Heart right ventricle (tissue), 16 donors: ENCODE measurements at regions not wholly inside any gene's neighbourhood (a gene's known extent, or its start where the extent isn't known, plus 50 kb on each side); places are given as distances from the start of the nearest gene placed in this dataset.
"Not testable (repeated sequence)": the region's sequence is repeated elsewhere in the genome, so short reads cannot be mapped to it uniquely, and the experiment has no call there.

ENCODE experiments used
- ATAC-seq, 8 donors: fragments of 200-7000 bp; cut with Tn5 transposase; one replicate each; pipeline ENCODE4 v1.9.1; 2020; ENCODE audit warnings: mild to moderate bottlenecking in 8 of 8, moderate library complexity in 8 of 8, moderate number of reproducible peaks in 1 of 8
- DNase-seq, 2 donors: peaks; one replicate each; pipeline ENCODE4 v3.0.0-alpha.2; 2020
- H3K27ac ChIP-seq, 10 donors: fragments of 200-600 bp; sonication (generic) in 2 of 10; one replicate each; pipeline versions ENCODE4 v1.5.0 to v1.8.0; 2020 to 2022; ENCODE audit warnings: mild to moderate bottlenecking in 3 of 10
- H3K27me3 ChIP-seq, 7 donors: fragments of 200-600 bp; one replicate each; pipeline ENCODE4 v1.8.0; 2021 to 2022; ENCODE audit warnings: mild to moderate bottlenecking in 2 of 7
- H3K36me3 ChIP-seq, 9 donors: fragments of 200-600 bp; sonication (generic) in 1 of 9; one replicate each; pipeline versions ENCODE4 v1.5.0 to v1.8.0; 2020 to 2022; ENCODE audit warnings: mild to moderate bottlenecking in 2 of 9
- H3K4me1 ChIP-seq, 9 donors: fragments of 200-600 bp; sonication (generic) in 1 of 9; one replicate each; pipeline versions ENCODE4 v1.5.0 to v1.8.0; 2020 to 2022; ENCODE audit warnings: mild to moderate bottlenecking in 4 of 9
- H3K4me3 ChIP-seq, 10 donors: fragments of 200-600 bp; sonication (generic) in 2 of 10; one replicate each; pipeline versions ENCODE4 v1.5.0 to v1.8.0; 2020 to 2022; ENCODE audit warnings: mild to moderate bottlenecking in 7 of 10, moderate library complexity in 2 of 10
- H3K9me3 ChIP-seq, 11 donors: fragments of 200-600 bp in 10 of 11; sonication (generic) in 2 of 11; one replicate each; pipeline versions ENCODE4 v1.5.0 to v1.8.0; 2013 to 2022; ENCODE audit warnings: mild to moderate bottlenecking in 2 of 11, control low read depth in 1 of 11, moderate library complexity in 1 of 11
- CTCF ChIP-seq, 9 donors: fragments of 200-600 bp; sonication (generic) in 2 of 9; IDR thresholded peaks; one replicate each; pipeline versions ENCODE4 v1.5.0 to v1.8.0; 2021 to 2022; ENCODE audit warnings: antibody characterized with exemption in 9 of 9, mild to moderate bottlenecking in 5 of 9, moderate library complexity in 1 of 9
- WGBS, 2 donors: extraction: QIAGEN DNeasy Blood & Tissue Kit; methylation state at CpG; one replicate each; pipeline ENCODE4 v1.1.7; 2013; ENCODE audit warnings: inconsistent platforms in 1 of 2; 5-methylcytosine and 5-hydroxymethylcytosine counted together
- intact Hi-C, 10 donors: fragments of 100-400 bp; cut with DNase I; formaldehyde crosslinking; loops; one replicate each; pipeline versions ENCODE4 v1.11.1 to v1.14.2; 2022
- donor health status: Arrhythmogenic right ventricular cardiomyopathy.
- donor health status: ischemic (EF 13 %, LVEDD 7.1; RV severe dilation, severe dysfunction).
- donor health status: healthy with polysubstance abuse.
- donor health status: DM: no; HTN: yes; CAD: no.
- donor health status: DM: no; HTN: no; CAD: no.
- donor health status: ischemic (EF 25% LVEDD 6.9; RV normal size, moderate dysfunction).
- donor health status: ischemic (EF 25% LVEDD 5.7; RV mildly dilated, moderate dysfunction).
- donor health status: healthy.
- donor health status: DM: yes; HTN: yes; CAD: no.
- donor health status: Ischemic cardiomyopathy.
- donor health status: ischemic (EF 35%, LVEDD 5.7; RV mildly dilated, moderate dysfunction).
- donor health status: nonischemic (EF 11% LVEDD 7.7; RV severe dilation, severe dysfunction).
- donor health status: DM: yes; HTN: yes; CAD: no.
- donor health status: PGD.
- donor health status: ischemic (EF 29% LVEDD 5.4; RV normal size, mild dysfunction).
- donor health status: nonischemic (EF 23%, LVEDD 6.1; RV moderate dilation, normal function).

- no peak for TF ChIP-seq CTCF (IDR thresholded peaks at IDR 0.05)
- no peak overlapping the region for H3K27ac ChIP-seq
- ATAC-seq (no peak), DNase-seq (no peak)
- intact Hi-C loops = loop anchor here in 1 of 10 donors (1.0 kb wide), 1 partner anchor 8 kb away; no protein-coding TSS in a partner anchor
- H3K27me3 ChIP-seq = peaks cover 0 to 8% (median 0%) of the 10 kb centered on the region in 7 donors
- no peak overlapping the region for H3K4me3 ChIP-seq
- H3K9me3 ChIP-seq = no peaks in the 10 kb centered on the region
- 53 to 58% methylated on average over 3 of the region's 3 CpGs for WGBS, 2 donors
- H3K4me1 ChIP-seq = no peaks in the 10 kb centered on the region
- no peaks in the 10 kb centered on the region for H3K36me3 ChIP-seq
Observed at GRCh38 chr3:160098926-160099626, 110.4 kb downstream of the IL12A start.

- no peak for ATAC-seq
- TF ChIP-seq CTCF (IDR thresholded peaks at IDR 0.05) = no peak
Observed at GRCh38 chr3:160099834-160100233, 111.2 kb downstream of the IL12A start.

GRCh38 chr3:160100610-160101009 is 112.0 kb downstream of the IL12A start:
- peaks cover 0 to 8% (median 0%) of the 10 kb centered on the region in 7 donors for H3K27me3 ChIP-seq
- WGBS, 2 donors = 96 to 97% methylated on average over 40 of the region's 40 CpGs
- H3K27ac ChIP-seq = no peak overlapping the region
- DNase-seq (no peak), ATAC-seq (no peak)
- intact Hi-C loops = no loop called here
- H3K9me3 ChIP-seq = no peaks in the 10 kb centered on the region
- no peaks in the 10 kb centered on the region for H3K36me3 ChIP-seq
- no peak overlapping the region for H3K4me3 ChIP-seq
- H3K4me1 ChIP-seq = no peaks in the 10 kb centered on the region
- TF ChIP-seq CTCF (IDR thresholded peaks at IDR 0.05) = no peak

More at GRCh38 chr3:160099834-160100233, 111.2 kb downstream of the IL12A start:
- H3K27me3 ChIP-seq = peaks cover 0 to 8% (median 0%) of the 10 kb centered on the region in 7 donors
- no peaks in the 10 kb centered on the region for H3K36me3 ChIP-seq
- H3K4me3 ChIP-seq = no peak overlapping the region
- no peaks in the 10 kb centered on the region for H3K4me1 ChIP-seq
- intact Hi-C loops = no loop called here
- no peaks in the 10 kb centered on the region for H3K9me3 ChIP-seq
- no peak overlapping the region for H3K27ac ChIP-seq
- no peak for DNase-seq
- 77 to 83% methylated on average over 5 of the region's 5 CpGs for WGBS, 2 donors

GRCh38 chr3:160102001-160102400 is 113.4 kb downstream of the IL12A start:
- H3K4me3 ChIP-seq, ATAC-seq, H3K9me3 ChIP-seq, intact Hi-C loops, H3K27ac ChIP-seq, H3K27me3 ChIP-seq, H3K4me1 ChIP-seq, DNase-seq, H3K36me3 ChIP-seq: not testable (repeated sequence)
- 79 to 83% methylated on average over 7 of the region's 7 CpGs for WGBS, 2 donors

GRCh38 chr3:160103397-160103796 is 114.8 kb downstream of the IL12A start:
- Histone ChIP-seq H3K4me3 (no peak overlapping the region), H3K27me3 (peaks cover 0 to 8% (median 0%) of the 10 kb centered on the region in 7 donors), H3K36me3 (no peaks in the 10 kb centered on the region), H3K27ac (no peak overlapping the region), H3K9me3 (no peaks in the 10 kb centered on the region), H3K4me1 (no peaks in the 10 kb centered on the region)
- TF ChIP-seq CTCF (IDR thresholded peaks at IDR 0.05) = no peak
- DNase-seq (no peak), ATAC-seq (no peak)
- WGBS, 2 donors = 92 to 98% methylated on average over 2 of the region's 2 CpGs
- intact Hi-C loops = no loop called here
